Left colon (tissue), 2 donors: ENCODE measurements at regions not wholly inside any gene's neighbourhood (a gene's known extent, or its start where the extent isn't known, plus 50 kb on each side); places are given as distances from the start of the nearest gene placed in this dataset.

Experiments used
- ATAC-seq: fragments of 200-7000 bp; cut with Tn5 transposase; one replicate; pipeline ENCODE4 v1.9.1; 2020; ENCODE audit warnings: mild to moderate bottlenecking, moderate library complexity
- DNase-seq, 2 donors: peaks; one replicate each; pipeline ENCODE4 v3.0.0-alpha.2; 2020
- intact Hi-C, 2 donors: fragments of 100-400 bp; cut with DNase I in 1 of 2; cut with micrococcal nuclease in 1 of 2; formaldehyde crosslinking; loops; one replicate each; pipeline versions ENCODE4 v1.11.2 to v1.14.0; 2022; cut with DNase I, micrococcal nuclease
- donor health status: DM: no; HTN: no; CAD: no.
- donor health status: DM: yes; HTN: yes; CAD: no.

DNA sequence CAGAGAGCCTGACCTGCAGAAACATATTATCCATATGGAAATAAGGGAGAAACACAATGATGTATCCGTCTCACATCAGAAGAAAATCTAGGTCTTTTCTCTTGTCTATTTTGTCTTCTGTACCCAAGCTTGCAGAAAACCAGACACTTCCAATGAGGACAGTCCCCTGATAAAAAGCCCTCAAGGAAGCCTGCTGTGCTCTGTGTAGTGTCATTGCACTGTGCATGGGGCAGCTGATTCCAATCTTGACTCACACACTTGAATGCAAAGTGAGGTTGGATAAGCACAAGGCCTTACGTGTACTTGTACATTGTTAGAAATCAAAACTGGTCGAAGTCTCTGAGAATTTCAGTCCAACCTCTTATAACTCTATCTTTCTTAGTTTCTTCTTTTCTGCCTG is 256.6 kb upstream of the MYOCD start:
- intact Hi-C loops: no loop called here
- no peak for DNase-seq
- no peak for ATAC-seq

DNA sequence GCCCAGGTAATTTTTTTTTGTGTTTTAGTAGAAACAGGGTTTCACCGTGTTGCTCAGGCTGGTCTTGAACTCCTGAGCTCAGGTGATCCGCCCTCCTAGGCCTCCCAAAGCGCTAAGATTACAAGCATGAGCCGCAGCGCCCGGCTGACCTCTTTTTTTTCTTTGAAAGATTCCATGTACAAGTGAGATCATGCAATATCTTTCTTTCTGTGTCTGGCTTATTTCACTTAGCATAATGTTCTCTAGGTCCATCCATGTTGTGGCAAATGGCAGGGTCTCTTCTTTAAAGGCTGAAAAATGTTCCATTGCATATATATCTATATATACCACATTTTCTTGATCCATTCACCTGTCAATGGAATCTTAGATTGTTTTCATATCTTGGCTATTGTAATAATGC is 255.0 kb upstream of the MYOCD start:
- intact Hi-C loops: no loop called here
- no peak for ATAC-seq
- no peak for DNase-seq

DNA sequence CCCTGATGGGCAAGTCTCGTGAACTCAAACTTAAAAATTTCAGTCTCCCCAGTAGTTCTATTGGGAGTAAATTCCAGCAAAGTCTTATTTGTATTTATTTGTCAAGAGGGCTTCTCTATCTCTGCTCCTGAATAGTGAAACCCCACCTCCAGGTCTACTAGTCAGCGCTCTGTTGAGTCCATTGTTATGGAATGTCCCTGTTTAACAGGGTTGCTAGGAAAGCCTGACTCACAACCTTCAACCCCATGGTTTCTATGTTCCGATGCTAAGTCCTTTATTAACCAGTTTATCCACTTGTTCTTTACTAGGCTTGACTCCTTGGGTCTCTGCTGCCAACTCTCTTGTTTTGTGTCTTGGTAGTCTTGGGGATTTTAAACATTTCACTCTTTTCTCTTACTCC is 250.7 kb upstream of the MYOCD start:
- ATAC-seq (no peak), DNase-seq (no peak)
- intact Hi-C loops: no loop called here

DNA sequence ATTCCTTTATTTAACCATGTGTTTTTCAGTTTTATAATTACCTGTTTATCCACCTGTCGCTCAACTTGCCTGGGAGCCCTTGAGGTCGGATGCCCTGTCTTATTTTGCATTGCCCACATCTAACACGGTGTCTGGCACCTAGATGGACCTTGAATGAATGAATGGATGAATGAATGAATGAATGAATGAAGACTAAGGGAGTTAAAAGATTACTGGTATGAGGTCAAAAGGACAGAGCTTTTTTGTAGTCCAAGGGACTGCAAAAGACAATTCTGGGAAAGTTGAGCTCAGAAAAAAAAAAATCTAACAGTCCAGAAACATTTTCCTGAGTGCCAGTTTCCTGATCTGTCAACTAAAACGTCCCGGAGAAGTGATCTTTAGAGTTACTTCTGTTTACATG is 244.6 kb upstream of the MYOCD start:
- DNase-seq (no peak), ATAC-seq (no peak)
- intact Hi-C loops: no loop called here

DNA sequence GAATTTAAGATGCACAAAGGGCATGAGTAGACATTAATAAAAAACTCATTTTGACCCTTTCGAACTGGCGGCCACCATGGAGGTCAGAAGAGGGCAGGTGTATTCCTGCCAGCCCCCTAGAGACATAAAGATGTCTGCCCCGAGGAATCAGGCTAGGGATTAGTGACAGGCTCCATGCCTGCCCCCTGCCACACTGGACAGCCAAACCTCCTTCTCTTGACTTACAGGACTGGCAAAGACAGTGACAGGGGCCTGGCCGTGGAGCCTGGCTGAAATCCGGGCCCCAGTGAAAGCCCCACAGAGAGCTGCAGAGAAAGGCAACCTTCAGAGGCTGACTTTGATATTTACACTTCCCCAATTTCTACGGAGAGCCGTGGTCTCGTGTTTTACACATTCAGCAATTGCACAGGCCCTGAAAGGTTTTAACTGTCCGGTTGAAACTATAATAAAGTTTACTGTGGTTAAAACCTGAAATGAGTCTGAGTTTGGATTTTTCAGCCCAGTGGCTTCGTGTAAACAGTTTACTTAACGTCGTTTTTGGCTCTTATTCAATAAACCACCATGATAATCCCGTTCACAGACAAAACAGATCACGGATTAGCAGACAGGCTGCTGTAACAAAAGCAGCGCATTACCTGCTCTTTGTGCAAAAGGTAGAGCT is 243.9 kb upstream of the MYOCD start:
- intact Hi-C loops: no loop called here

DNA sequence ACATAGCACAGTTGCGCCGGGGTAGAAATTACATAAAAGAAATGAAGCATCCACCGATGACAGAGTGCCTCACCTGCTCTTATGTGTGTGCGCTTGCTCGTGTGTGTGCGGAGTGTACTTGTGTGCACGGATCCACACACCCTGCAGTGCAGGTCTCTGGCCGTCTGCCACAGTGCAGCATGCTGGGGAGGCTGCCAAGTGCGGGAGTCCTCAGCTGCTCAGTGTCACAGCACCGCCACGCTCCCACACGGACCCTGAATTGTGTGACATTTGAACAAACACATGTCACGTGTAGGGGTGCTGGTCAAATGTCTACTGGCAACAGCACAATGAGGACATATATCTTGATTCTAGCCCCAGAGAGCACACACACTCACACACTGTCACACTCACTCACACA is 243.0 kb upstream of the MYOCD start:
- peak; percentile 20 to 44 for DNase-seq
- ATAC-seq: no peak
- intact Hi-C loops: no loop called here

More for the DNA sequence above, 243.9 kb upstream of the MYOCD start:
- ATAC-seq: no peak
- no peak for DNase-seq

- DNase-seq (no peak), ATAC-seq (no peak)
- intact Hi-C loops: no loop called here
Observed at GRCh38 chr17:12423337-12423736, 242.4 kb upstream of the MYOCD start.

DNA sequence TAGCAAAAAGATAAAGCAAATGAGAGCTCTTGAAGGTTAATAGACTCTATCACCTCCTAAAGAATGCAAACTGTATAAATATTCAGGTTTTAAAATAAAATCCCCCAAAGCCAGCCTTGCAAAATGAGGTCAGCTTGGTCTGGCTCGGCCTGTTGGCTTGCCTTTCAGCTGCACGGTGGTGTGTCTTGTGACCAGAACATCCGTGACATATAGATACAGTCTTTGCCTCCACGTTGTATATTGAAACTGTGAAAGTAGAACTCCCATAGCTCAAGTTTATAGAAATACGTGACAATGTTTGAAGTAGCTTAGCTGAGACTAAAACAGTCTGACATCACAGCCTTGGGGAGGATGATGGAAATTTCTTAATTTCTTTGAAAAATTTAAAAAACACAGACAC is 236.6 kb upstream of the MYOCD start:
- ATAC-seq (no peak), DNase-seq (no peak)
- intact Hi-C loops: no loop called here

DNA sequence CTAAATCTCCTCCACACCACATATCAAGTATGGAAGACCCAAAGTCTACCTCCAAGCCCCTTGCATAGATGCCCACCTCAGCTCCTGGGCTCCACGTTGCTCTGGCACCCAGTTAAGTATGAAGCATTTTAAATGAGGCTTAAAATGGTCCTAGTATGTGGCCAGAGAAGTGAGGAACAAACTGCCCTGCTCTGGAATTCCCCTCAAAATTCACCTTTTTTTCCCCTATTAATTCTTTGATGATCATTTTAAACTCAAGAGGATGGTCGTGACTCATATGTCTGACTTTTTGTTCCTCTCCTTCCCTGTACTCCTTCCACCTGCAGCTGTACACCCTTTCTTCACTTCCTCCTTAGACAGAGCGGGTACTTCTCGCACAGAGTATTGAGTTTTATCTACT is 234.5 kb upstream of the MYOCD start:
- intact Hi-C loops: no loop called here
- DNase-seq: no peak
- no peak for ATAC-seq

- ATAC-seq: no peak
- intact Hi-C loops: no loop called here
Observed at GRCh38 chr17:12438212-12438611, 227.5 kb upstream of the MYOCD start.

GRCh38 chr17:12438813-12439586 is 226.7 kb upstream of the MYOCD start:
- no peak for DNase-seq
- ATAC-seq: no peak
- intact Hi-C loops: no loop called here

More at GRCh38 chr17:12438212-12438611, 227.5 kb upstream of the MYOCD start:
- DNase-seq: no peak

DNA sequence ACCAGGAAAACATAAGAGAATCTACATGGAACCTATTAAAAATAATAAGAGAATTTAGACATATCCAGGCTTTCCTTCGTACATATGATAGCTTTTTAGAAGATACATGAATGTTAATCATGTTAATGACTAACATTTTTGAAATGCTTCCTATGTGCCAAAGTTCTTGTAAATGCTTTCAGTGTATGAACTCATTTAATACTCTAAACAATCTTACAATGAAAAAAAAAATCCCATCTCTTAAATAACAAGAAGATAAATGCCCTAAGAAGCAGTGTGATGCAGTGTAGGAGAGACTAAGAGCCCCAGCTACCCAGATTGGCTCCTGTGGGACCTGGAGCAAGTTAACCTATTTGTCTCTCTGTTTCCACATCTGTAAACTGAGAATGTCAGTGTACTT is 220.4 kb upstream of the MYOCD start:
- intact Hi-C loops: no loop called here
- no peak for DNase-seq
- no peak for ATAC-seq

GRCh38 chr17:12457493-12457892 is 208.2 kb upstream of the MYOCD start:
- DNase-seq (no peak), ATAC-seq (no peak)
- intact Hi-C loops: no loop called here

GRCh38 chr17:12459736-12460135 is 206.0 kb upstream of the MYOCD start:
- ATAC-seq (no peak), DNase-seq (no peak)
- intact Hi-C loops: no loop called here

GRCh38 chr17:12463102-12463501 is 202.6 kb upstream of the MYOCD start:
- no peak for DNase-seq
- no peak for ATAC-seq
- intact Hi-C loops: no loop called here

- peak in 1 of 2 donors; percentile 28 for DNase-seq
- ATAC-seq: no peak
- intact Hi-C loops: no loop called here
Observed at GRCh38 chr17:12472252-12473173, 193.2 kb upstream of the MYOCD start.

- intact Hi-C loops: no loop called here
- DNase-seq (no peak), ATAC-seq (no peak)
Observed at GRCh38 chr17:12478311-12478710, 187.4 kb upstream of the MYOCD start.

DNA sequence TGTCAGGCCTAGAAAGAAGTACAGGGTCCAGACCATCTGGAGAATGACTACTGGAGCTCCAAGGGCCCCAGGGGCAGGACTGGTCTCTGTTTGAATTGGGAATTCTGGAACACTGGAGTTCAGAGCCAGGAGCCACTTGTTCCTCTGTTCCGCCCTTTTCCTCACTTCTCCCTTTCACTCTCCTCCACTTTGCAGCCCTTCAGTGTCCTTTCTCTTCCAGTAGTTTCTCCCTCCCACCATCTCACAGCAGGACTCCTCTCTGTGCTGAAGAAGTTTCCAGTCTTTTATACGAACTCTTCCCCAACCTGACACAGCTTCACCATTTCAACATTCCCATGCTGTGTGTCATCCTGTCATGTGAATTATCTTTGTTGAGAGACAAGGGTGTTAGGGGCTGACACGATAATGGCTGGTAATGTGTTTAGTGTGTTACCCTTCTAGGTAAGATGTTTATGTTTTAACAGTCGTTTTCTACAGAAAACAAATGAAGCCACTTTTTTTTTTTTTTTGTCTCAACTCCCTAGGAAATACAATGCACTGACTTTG is 180.3 kb upstream of the MYOCD start:
- no peak for ATAC-seq
- intact Hi-C loops: no loop called here
- no peak for DNase-seq

DNA sequence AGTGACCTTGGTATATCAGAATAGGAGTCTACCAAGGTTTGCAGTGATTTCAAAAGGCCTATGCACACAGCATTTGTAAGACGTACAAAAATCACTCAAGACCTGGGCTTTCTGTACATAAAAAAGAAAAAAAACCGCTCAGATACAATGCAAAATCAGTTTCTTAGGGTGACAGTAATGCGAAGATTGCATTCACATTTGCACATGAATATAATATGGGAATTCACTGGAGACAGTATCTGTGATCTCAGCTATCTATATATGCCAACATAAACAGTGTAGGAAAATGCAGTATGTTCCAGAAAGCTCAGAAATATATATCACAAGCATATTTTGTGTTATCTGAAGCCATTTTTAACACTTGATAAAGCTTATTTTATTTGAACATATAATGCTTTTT is 176.4 kb upstream of the MYOCD start:
- DNase-seq (no peak), ATAC-seq (no peak)
- intact Hi-C loops: no loop called here
